GM18502 (cell line): ENCODE measurements at regions not wholly inside any gene's neighbourhood (a gene's known extent, or its start where the extent isn't known, plus 50 kb on each side); places are given as distances from the start of the nearest gene placed in this dataset.
A peak's percentile ranks its signal among the peaks of the same experiment; 100 is the strongest.

Experiments used
- ATAC-seq: cut with Tn5 transposase; IDR thresholded peaks from one replicate; pipeline ENCODE4 v1.9.1; 2021; ENCODE audit warnings: mild to moderate bottlenecking; ENCODE audit not compliant: unreplicated experiment, poor library complexity

DNA sequence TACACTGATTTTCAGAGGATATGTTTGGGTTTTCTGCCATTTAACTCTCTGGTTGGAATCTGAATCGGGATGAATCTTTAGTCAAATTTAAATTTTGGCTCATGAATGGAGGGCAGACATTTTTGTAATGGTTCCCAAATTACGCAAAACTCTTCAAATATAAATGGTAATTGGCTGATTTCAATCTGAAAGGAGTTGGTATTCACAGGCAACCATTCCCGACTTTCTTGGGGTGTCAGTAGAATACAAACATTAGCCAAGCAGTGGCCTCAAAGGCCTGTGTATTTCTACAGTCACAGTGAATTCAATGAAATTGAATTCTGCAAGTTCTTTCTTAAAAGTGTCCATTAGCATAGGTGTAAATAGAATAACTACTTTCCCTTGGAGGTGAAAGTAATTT is 668.8 kb upstream of the PRKX start:
- ATAC-seq = no peak

DNA sequence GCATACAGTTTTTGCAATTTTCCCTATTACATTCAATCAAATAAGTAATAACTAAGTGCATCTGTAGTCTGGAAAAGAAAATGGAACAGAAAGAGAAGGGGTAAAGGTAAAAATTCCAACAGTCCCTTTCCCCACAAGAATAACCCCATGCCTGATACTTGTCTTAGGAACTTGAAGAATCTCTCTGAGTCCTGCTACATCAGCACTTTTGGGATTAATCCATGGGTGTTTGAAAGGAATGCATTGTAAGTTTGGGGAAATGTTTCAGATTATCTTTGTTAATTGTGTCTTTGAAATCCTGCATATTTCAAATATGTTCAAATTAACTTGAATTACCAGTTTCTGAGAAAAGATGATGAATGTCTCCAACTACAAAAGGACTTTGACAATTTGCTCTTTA is 667.3 kb upstream of the PRKX start:
- ATAC-seq = no peak

DNA sequence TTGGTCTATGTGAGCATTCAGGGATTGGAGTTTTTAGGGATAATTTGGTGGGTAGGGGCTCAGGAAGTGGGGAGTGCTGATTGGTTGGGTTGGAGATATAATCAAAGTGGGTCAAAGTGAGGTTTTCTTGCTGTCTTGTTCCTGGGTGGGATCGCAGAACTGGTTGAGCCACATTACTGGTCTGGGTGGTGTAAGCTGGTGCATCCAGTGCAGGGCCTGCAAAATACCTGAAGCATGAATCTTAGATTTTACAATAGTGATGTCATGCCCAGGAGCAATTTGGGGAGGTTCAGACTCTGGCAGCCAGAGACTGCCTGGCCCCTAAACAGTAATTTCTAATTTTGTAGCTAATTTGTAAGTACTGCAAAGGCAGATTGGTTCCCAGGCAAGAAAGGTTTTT is 665.6 kb upstream of the PRKX start:
- no peak for ATAC-seq

DNA sequence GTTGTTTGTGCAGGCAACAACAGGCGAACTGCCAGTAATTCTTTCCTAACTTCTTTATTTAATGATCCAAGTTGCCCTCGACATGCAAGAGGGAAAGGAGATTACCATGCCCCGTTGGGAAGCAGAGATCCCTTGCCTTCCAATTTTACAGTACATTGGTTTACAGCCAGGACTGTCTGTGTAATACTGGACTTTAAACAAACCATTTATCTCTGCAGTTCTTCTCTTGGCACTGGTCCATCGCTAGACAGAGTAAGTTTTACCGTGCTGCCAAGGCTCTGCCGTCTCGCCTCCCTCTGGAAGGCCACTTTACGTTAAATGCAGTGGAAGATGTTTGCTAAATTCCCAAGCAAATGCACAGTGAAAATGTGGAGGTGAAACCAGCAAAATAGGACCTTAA is 660.3 kb upstream of the PRKX start:
- no peak for ATAC-seq

DNA sequence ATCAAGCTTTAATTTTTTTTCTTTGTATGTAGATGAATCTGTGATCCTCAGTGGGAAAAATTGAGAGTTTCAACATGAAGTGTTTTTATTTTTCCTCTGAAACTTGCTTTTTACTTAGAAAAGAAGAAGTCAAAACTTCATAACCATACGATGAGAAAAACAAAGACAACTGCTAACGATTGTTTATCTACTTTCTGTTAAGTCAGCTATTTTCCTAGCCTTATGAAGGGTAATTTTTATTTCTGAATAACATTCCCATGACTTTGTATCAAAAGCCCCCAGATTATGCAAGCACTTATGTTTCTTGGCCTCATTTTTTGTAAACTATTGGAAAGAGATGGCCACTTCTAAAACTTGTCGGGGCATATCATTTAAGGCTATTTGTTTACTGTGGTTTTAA is 645.1 kb upstream of the PRKX start:
- no peak for ATAC-seq

DNA sequence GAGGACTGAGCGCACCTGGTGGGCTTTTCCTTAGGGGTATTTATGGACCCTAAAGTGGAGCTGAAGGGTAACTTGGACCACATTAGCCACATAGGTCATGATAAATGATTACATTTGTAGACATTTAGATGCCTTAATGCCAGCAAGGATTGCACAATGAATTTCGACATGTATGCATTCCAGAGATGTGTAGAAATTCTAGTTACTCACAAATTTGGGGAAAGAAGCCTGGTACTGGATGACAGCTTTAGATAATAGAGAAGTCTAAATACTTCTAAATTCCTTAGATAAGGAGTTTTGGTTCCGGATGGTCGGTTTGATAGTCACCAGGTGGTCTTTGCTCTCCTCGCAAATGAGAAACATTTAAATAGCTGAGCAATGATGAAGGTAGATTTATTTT is 609.5 kb upstream of the PRKX start:
- ATAC-seq = no peak

DNA sequence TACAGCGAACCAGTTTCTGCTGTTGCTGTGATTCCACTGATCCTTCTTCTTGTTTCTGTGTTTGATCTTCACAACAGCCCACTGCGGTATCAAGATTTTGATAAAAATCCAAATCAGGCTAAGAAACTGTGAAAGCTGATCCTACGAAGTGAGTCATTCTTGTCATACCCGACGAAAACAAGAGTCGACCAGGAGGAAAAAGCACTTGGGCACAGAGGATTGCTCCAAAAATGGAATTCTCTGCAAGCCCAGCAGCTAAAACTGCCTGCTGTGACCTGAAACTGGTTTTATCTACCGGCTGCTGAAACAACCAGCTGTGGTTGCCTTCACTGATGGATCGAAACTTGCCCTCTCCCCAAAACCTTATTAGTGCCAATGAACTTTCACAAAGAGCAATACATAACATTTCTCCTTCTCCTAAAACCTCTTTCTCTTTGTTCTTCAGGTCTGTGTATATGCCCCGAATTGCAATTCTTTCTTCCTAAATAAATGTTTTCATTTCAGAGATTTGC is 607.0 kb upstream of the PRKX start:
- ATAC-seq = no peak

DNA sequence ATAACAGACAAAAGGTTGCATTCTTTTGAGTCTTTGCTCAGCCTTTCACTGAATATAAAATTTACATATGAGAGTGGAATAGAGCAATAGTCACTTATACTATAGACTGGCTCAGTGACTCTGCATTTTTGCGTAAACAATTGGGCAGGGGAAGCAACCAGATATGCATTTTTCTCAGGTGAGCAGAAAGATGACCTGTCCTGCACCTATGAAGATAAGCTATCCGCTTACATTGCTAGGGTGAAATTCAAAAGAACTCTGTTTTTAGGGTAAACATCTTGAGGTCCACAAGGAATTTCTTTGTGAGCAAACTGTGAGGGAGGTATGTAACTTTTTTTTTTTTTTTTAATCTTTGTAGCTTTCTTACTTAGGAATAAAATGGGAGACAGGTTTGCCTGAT is 602.4 kb upstream of the PRKX start:
- ATAC-seq = no peak

DNA sequence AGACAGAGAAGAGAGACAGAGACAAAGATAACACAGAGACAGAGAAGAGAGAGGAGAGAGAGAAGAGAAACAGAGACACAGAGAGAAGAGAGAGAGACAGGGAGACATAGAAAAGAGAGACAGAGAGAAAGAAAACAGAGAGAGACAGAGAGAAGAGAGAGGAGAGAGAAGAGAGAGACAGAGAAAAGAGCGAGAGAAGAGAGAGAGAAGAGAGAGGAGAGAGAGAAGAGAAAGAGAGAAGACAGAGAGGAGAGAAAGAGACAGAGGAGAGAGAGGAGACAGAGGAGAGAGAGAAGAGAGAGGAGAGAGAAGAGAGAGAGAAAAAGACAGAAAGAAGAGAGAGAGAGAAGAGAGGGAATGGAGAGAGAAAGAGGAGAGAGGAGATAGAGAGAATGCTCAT is 601.1 kb upstream of the PRKX start:
- no peak for ATAC-seq

DNA sequence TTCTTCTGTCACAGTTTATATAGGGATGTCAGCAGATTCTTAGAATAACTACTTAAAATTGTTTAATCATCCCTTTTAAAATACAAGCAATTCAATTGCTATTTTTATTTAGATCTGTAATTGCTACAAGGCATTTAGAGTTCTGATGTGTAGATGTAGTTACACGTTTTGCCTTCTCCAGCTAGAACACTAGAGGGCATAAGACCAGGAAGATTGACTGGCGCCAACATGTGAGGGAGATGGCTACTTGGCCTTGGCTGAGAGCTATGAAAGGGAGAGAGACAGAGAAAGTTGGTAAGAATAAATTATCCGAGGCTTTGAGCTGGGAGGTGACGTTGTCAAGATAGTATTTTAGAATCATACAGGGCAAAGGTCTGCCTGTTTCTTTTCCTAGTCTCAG is 563.7 kb upstream of the PRKX start:
- no peak for ATAC-seq

DNA sequence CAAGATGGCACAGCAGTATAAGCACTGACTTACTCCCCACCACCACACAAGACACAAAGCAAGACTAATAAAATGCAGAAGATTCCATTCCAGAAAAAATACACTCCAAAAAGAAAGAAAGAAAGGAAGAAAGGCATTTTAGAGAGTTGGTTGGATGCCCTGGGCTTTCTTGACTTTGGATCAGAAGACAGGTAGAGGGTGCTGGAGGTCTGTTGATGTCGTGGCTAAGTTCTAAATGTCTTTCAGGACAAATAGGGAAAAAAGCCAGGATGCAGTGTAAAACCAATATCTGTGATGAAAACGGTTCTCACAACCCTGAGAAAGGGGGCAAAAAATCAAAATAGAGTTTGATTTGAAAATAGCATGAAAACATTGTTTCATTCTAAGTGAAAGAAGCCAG is 555.2 kb upstream of the PRKX start:
- no peak for ATAC-seq

DNA sequence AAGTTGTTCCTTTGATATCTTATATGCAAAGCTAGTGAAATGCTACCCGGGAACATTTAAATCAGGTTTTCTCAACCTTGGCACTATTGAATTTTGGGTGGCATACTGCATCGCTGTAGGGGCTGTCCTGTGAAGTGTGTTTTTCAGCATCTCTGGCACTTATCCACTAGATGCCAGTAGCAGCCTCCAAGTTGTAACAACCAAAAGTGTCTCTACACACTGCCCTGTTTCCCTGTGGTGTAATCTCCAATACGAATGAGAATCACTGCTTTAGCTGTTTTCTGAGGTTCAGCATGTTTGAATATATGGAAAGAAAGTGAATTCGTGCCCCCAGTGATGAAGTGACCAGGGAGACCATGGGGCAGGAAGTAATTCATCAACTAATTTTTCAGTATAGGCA is 551.6 kb upstream of the PRKX start:
- ATAC-seq = no peak

DNA sequence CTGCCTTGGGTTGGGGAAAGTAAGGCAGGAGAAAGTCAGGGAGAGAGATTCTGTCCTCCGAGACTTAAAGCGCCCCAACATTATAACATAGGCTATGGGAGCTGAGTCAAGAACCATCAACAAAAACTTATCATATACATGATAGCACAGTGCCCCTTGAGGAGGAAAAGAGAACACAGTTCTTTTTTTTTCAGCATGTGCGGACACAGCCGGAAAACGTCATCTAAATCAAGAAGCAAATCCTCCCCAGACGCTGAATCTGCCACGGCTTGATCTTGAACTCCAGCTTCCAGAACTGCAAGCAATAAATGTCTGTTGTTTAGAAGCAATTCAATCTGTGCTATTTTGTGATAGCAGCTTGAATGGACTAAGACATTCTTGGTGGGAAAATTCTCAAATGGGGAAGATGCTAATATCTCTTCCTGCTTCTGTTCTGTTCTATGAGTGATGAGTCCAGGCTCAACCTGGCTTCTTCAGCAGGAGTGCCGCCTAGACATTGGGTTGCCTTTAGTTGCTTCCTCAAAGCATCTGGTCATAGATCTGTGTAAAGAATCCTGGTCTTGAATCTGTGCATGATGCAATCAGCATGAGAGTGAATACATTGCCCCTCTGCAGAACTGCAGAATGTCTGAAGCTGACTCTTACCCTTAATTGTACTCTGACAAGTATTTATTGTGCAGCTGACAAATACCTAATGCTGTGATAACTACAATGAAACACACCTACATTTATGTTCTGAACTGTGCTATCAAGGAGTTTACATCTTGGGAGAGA is 549.8 kb upstream of the PRKX start:
- ATAC-seq = no peak

DNA sequence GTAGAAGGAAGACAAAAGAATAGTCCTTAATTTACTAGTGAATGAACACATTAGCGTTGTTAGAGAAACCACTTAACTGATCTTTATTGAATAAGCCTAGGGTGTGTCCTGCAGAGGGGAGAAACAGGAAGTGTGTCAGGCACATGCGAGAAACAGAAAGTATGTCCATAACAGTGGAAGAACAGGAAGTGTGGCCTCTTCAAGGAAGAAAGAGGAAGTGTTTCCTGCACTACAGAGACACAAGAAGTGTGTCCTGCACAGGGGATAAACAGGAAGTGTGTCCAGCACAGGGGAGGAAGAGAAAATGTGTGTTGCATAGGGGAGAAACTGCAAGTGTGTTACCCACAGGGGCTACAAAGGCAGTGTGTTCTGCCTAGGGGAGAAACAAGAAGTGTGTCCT is 539.6 kb upstream of the PRKX start:
- ATAC-seq = no peak

DNA sequence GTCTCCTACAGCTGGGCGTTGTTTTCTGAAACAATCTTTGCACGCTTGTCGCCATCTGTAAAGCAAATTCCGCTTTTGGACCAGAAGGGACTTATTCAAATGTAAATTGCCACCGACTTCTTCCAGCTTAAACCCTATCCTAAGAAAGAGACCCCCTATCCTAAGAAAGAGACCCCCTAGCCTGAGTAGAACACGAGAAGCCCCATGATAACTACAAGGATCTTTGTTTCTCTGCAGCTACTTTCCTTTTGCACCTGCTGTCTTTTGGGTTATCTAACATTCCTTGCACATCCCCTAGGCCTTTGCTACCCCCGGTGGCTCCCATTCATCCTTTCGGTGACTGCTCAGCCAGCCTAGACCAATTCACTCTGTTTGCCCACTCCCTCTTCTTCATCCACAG is 536.0 kb upstream of the PRKX start:
- no peak for ATAC-seq

DNA sequence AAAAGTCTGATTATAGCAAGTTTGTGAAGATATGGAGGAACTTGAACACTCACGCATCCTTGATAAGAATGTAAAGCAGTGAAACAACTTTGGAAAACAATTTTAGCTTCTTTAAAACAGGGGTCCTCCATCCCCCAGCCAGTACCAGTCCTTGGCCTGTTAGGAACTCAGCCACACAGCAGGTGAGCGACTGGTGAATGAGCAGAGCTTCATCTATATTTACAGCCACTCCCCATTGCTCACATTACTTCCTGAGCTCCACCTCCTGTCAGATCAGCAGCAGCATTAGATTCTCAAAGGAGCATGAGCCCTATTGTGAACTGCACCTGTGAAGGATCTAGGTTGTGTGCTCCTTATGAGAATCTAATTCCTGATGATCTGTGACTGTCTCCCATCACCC is 530.3 kb upstream of the PRKX start:
- no peak for ATAC-seq

DNA sequence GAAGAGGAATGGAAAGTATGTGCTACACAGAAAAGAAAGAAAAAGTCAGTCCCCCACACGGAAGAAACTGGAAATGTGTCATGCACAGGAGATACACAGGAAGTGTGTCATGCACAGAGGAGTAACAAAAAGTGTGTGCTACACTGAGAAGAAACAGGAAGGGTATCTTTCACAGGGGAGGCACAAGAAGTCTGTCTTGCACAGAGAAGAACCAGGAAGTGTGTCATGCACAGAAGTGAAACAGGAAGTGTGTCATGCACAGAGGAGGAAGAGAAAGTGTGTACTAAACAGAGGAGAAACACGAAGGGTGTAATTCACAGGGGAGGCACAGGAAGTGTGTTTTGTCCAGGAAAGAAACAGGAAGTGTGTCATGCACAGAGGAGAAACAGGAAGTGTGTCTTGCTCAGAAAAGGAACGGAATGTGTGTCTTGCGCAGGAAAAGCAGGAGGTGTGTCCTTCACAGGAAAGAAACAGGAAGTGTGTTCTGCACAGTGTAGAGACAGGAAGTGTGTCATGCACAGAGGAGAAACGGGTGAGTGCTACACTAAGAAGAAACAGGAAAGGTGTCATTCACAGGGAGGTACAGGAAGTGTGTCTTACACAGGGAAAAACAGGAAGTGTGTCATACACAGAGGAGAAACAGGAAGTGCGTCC is 527.2 kb upstream of the PRKX start:
- ATAC-seq = no peak

DNA sequence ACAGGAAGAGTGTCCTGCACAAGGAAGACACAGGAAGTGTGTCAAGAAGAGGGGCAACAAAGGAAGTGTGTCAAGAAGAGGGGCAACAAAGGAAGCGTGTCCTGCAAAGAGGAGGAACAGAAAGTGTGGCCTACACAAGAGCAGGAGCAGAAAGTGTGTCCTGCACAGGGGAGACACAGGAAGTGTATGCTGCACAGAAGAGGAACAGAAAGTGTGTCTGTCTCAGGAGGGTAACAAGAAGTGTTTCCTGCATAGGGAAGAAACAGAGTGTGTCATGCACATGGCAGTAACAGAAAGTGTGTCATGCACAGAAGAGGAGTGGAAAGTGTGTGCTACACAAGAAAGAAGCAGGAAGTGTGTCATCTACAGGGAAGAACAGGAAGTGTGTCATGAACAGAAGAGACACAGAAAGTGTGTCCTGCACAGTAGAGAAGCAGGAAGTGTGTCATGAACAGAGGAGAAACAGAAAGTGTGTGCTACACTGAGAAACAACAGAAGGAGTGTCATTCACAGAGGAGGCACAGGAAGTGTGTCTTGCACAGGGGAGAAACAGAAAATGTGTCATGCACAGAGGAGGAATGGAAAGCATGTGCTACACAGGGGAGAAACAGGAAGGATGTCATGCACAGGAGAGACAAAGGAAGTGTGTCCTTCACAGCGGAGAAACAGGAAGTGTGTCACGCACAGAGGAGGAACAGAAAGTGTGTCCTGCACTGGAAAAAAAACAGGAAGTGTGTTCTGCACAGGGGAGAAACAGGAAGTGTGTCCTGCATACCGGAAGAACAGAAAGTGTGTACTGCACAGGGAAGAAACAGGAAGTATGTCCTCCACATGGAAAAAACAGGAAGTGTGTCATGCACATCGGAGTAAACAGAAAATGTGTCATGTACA is 526.4 kb upstream of the PRKX start:
- ATAC-seq = peak; percentile 55

DNA sequence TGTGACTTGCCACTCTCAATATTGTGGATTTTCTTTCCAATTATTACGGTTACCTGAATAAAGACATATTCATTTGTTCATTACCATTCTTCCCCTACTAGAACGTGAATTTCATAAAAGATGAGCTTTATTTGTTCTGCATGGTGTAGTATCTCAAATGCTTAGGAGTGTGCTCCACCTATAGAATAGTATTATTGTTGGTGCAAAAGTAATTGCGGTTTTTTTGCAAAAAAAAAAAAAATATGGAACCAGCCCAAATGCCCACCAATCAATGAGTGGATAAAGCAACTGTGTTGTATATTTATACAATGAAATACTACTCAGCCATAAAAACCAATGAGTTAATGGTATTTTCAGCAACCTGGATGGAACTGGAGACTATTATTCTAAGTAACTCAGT is 525.5 kb upstream of the PRKX start:
- no peak for ATAC-seq

DNA sequence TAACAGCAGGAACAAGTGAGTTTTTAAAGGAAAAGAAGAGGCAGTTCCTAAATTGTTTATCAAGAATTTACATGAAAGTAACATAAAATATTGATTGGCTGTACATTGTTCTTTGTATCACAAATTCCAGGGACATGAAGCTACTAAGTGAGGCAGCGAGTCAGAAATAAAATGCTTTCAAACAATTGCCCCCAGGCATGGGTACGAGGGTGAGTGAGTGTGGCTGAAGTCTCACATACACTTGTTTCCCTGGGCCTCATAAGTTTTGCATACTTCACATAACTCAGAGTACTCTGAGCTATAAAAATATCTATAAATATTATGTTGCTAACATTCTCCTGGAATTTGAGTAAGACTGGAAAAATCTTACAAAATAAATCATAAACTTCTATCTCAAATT is 511.6 kb upstream of the PRKX start:
- ATAC-seq = no peak

DNA sequence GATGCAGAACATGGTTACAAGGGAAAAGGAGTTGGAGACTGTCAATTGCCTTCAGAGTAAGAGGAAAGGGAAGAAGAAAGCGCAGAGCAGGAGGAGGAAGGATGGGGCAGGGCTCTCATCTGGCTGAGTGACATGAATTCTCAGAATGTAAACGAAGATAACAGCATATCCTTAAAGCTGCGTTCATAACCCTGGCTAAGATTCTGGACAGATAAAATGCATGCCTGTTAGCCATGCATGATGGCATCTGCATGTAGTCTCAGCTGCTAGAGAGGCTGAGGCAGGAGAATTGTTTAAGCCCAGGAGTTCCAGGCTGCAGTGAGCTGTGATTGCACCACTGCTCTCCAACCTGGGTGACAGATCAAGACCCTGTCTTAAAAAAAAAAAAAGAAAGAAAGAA is 493.5 kb upstream of the PRKX start:
- ATAC-seq = no peak
